Neural progenitor cell (in vitro differentiated cells): ENCODE measurements at regions not wholly inside any gene's neighbourhood (a gene's known extent, or its start where the extent isn't known, plus 50 kb on each side); places are given as distances from the start of the nearest gene placed in this dataset.

ENCODE experiments used
- EZH2 ChIP-seq: fragments of 200-600 bp; sonication (generic); IDR thresholded peaks from 2 replicates; pipeline ENCODE4 v1.6.1; 2017; ENCODE audit warnings: antibody characterized with exemption, mild to moderate bottlenecking, moderate library complexity
- EZH2phosphoT487 ChIP-seq: fragments of 200-600 bp; sonication (generic); IDR thresholded peaks from 2 replicates; pipeline ENCODE4 v1.6.1; 2017; ENCODE audit warnings: antibody characterized with exemption
- TF ChIP-seq, protein P1 (sequence below): fragments of 200-600 bp; sonication (generic); IDR thresholded peaks from 2 replicates; pipeline ENCODE4 v1.5.1; 2017; ENCODE audit warnings: antibody characterized with exemption, mild to moderate bottlenecking

- TF ChIP-seq, protein P1, sequence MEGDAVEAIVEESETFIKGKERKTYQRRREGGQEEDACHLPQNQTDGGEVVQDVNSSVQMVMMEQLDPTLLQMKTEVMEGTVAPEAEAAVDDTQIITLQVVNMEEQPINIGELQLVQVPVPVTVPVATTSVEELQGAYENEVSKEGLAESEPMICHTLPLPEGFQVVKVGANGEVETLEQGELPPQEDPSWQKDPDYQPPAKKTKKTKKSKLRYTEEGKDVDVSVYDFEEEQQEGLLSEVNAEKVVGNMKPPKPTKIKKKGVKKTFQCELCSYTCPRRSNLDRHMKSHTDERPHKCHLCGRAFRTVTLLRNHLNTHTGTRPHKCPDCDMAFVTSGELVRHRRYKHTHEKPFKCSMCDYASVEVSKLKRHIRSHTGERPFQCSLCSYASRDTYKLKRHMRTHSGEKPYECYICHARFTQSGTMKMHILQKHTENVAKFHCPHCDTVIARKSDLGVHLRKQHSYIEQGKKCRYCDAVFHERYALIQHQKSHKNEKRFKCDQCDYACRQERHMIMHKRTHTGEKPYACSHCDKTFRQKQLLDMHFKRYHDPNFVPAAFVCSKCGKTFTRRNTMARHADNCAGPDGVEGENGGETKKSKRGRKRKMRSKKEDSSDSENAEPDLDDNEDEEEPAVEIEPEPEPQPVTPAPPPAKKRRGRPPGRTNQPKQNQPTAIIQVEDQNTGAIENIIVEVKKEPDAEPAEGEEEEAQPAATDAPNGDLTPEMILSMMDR = no peak
- TF ChIP-seq EZH2 (no peak), EZH2phosphoT487 (no peak)
Measured at GRCh38 chr4:134327274-134328122, 125.9 kb upstream of the PABPC4L start.
